ENCODE measurements at regions not wholly inside any gene's neighbourhood (a gene's known extent, or its start where the extent isn't known, plus 50 kb on each side); places are given as distances from the start of the nearest gene placed in this dataset.
"Not testable (repeated sequence)": the region's sequence is repeated elsewhere in the genome, so short reads cannot be mapped to it uniquely, and the experiment has no call there.

DNA sequence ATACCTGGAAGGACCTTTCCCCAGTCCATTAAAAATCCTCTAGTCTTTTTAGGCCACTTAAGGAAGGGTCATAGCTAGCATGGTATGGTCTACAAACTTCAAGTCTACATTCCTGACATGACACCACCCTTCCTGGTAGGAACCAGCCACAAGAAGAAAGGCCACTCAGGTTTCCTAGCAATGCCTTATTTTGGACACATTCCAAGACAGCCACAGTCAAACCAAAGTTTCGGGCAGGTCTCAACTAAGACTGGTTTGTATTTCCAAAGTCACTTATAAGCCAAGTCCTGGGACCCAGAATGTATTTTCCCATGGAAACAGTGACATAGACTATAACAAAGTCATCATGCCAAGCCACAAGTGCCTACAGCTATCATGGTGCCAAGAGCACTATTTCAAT, 50.6 kb upstream of the SLC44A3 start:
- Mint-ChIP-seq H3K27me3 (ENCODE audit: low read depth) (no peaks in the 10 kb centered on the region), H3K4me3 (no peak overlapping the region), H3K9me3 (peaks cover 4% of the 10 kb centered on the region), H3K36me3 (ENCODE audit: insufficient read depth) (no peaks in the 10 kb centered on the region), H3K4me1 (ENCODE audit: low read depth) (no peaks in the 10 kb centered on the region)
- DNase-seq (no peak), ATAC-seq (no peak)

DNA sequence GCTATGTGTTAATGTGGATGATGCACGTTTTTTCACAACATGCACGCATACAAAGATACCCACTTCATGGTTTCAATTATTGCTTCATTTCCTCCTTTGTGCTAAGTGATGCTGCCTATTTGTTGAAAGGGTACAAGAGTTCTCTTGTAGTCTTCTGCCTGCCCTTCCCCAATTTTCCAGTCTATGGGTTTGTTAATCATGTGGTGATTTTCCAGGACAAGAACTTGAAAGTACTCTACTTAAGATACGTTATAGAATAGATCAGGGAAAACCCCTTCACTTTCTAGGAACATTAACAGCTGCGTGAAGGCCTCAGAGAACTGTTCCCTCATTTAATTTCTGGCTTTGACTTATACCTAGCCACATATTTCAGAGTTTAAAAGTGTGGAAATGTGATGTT, 52.1 kb upstream of the SLC44A3 start:
- peaks cover 5% of the 10 kb centered on the region for H3K9me3 Mint-ChIP-seq
- H3K36me3 Mint-ChIP-seq (ENCODE audit: insufficient read depth): no peaks in the 10 kb centered on the region
- no peaks in the 10 kb centered on the region for H3K4me1 Mint-ChIP-seq (ENCODE audit: low read depth)
- no peak overlapping the region for H3K4me3 Mint-ChIP-seq
- no peak for DNase-seq
- no peaks in the 10 kb centered on the region for H3K27me3 Mint-ChIP-seq (ENCODE audit: low read depth)
- ATAC-seq: no peak

DNA sequence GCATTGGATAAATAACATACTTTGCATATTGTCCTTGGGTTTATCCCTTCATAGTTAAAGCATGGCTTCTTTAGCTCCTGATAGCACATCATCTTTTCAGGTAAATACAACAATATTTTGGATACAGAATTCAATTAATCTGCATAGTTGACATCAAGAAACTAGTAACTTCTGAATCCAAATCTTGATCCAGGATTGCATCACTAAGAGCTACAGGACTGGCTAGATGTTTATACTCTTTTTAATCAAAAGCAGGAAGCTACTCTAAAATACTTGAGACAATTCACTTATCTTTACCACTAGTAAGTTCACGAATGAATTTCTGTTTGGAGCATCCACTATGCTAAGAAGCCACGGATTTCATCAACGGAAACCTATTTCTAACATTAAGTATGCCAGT, 54.2 kb upstream of the SLC44A3 start:
- H3K36me3 Mint-ChIP-seq (ENCODE audit: insufficient read depth): no peaks in the 10 kb centered on the region
- no peaks in the 10 kb centered on the region for H3K4me1 Mint-ChIP-seq (ENCODE audit: low read depth)
- DNase-seq (no peak), ATAC-seq (no peak)
- peaks cover 5% of the 10 kb centered on the region for H3K9me3 Mint-ChIP-seq
- H3K27me3 Mint-ChIP-seq (ENCODE audit: low read depth): no peaks in the 10 kb centered on the region
- H3K4me3 Mint-ChIP-seq: no peak overlapping the region

DNA sequence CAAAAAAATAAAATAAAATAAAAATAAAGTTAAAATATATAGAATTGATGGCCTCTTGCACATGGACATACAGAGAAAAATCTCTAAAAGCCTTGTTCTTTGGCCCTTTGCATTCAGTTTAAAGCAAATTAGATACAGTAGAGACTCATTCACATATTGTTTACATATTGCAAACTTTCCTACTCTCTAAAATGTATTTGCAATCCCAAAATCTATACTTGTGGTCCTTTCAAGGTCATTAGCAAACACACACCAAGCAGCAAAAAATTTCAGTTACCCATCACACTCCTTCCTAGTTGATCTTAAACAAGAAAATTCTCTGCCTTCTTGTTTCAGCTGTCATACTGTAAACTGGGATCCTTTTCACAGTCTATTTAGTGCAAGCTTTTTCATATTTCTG, 61.0 kb upstream of the SLC44A3 start:
- peaks cover 17% of the 10 kb centered on the region for H3K27me3 Mint-ChIP-seq (ENCODE audit: low read depth)
- H3K4me3 Mint-ChIP-seq: no peak overlapping the region
- DNase-seq (no peak), ATAC-seq (no peak)
- H3K4me1 Mint-ChIP-seq (ENCODE audit: low read depth): no peaks in the 10 kb centered on the region
- H3K9me3 Mint-ChIP-seq: no peaks in the 10 kb centered on the region
- H3K36me3 Mint-ChIP-seq (ENCODE audit: insufficient read depth): no peaks in the 10 kb centered on the region

DNA sequence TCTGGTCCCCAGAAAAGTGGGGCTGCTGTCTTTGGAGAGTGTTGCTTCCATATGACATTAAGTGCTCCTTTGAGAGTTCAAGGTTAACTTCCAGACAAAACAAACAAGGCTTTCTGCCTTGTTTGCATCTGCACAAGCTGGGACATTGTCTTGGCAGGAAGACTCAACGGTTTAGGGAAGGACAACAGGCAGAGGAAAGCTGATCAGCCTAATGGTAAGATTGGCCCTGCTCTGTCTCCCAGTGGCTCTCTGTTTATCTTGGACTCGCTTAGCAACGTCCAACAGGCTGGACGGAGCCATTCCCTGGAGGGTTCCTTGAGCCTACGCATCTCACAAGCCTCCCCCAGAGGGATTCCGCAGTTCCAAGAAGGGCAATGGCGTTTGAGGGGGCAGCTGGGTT, 62.2 kb upstream of the SLC44A3 start:
- ATAC-seq (no peak), DNase-seq (no peak)

DNA sequence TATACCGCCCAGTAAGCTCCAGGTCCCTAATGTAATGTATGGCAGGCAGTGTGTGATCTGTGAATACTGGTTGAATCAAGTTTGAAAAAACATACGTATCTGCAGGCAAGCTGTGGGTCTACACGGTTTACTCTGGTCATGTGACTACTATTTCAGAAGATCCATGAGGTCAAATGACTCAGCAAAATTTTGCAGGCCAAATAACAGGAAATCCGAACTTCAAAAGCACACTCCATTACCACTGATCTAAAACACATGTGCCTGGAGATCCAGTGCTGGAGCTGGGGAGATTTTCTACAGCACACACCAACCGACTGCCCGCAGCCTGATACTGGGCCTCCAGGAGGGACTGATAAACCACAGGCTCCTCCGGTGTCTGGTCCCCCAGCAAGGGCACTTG, 64.5 kb upstream of the SLC44A3 start:
- DNase-seq (no peak), ATAC-seq (no peak)
- H3K4me3 Mint-ChIP-seq: no peak overlapping the region
- H3K27me3 Mint-ChIP-seq (ENCODE audit: low read depth): peaks cover 17% of the 10 kb centered on the region
- no peaks in the 10 kb centered on the region for H3K4me1 Mint-ChIP-seq (ENCODE audit: low read depth)
- no peaks in the 10 kb centered on the region for H3K36me3 Mint-ChIP-seq (ENCODE audit: insufficient read depth)
- H3K9me3 Mint-ChIP-seq: no peaks in the 10 kb centered on the region

More for the DNA sequence above, 62.2 kb upstream of the SLC44A3 start:
- peaks cover 17% of the 10 kb centered on the region for H3K27me3 Mint-ChIP-seq (ENCODE audit: low read depth)
- H3K36me3 Mint-ChIP-seq (ENCODE audit: insufficient read depth): no peaks in the 10 kb centered on the region
- H3K4me3 Mint-ChIP-seq: no peak overlapping the region
- H3K9me3 Mint-ChIP-seq: no peaks in the 10 kb centered on the region
- no peaks in the 10 kb centered on the region for H3K4me1 Mint-ChIP-seq (ENCODE audit: low read depth)

DNA sequence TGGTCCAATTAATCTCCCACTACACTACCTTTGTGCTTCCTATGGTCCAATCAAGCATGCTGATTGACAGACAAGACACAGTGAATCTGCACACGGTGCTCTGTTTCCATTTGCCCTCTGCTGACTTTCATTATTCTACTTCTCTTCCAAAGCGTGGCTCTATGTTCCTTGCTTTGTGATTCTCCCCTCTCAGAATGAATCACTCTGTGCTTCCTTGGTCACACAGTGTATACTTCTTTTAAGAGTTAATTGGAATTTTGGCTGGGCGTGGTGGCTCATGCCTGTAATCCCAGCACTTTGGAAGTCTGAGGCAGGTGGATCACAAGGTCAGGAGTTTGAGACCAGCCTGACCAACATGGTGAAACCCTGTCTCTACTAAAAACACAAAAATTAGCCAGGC, 65.1 kb upstream of the SLC44A3 start:
- ATAC-seq; DNase-seq; H3K9me3 Mint-ChIP-seq; H3K4me1 Mint-ChIP-seq (ENCODE audit: low read depth); H3K36me3 Mint-ChIP-seq (ENCODE audit: insufficient read depth); H3K4me3 Mint-ChIP-seq: not testable (repeated sequence)
- peaks cover 17% of the 10 kb centered on the region for H3K27me3 Mint-ChIP-seq (ENCODE audit: low read depth)

DNA sequence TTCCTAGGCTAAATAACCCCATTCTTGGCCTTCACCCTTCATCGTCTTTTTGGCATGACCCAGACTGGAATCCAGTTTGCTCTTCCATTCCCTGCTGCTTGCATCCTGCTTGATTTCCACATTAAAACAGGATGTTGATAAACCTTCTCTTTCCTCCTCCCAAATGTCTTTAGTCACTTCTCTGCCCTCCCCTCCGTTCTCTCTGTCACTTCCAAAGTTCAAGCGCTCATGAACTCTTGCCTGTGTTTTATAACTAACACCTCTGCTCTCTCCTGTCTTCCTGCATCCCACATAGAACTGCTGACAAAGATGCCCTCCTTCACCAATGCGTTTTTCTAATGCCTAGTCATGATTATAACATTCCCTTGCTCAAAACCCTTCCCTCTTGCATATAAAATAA, 65.6 kb upstream of the SLC44A3 start:
- Mint-ChIP-seq H3K4me1 (ENCODE audit: low read depth) (no peaks in the 10 kb centered on the region), H3K9me3 (peaks cover 3% of the 10 kb centered on the region), H3K27me3 (ENCODE audit: low read depth) (peaks cover 14% of the 10 kb centered on the region), H3K4me3 (no peak overlapping the region), H3K36me3 (ENCODE audit: insufficient read depth) (no peaks in the 10 kb centered on the region)
- DNase-seq (no peak), ATAC-seq (no peak)

DNA sequence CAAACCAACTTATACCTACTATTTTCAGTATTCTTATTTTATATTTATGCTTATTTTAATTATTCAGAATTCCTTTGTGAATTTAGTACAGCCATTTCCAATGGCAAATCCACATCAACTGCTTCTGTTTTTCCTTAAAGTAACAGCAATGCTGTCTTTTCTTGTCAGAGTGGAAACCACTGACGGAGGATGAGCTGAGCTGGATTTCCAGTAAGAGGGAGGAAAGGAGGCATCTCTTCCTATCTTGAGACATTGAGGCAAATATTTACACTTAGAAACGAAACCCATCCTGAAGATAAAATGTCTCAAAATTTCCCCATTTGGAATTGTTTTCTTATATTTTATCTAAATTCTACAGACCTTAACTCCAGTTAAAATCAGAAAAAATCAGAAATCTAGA, 66.1 kb upstream of the SLC44A3 start:
- H3K9me3 Mint-ChIP-seq: peaks cover 5% of the 10 kb centered on the region
- DNase-seq (no peak), ATAC-seq (no peak)
- H3K36me3 Mint-ChIP-seq (ENCODE audit: insufficient read depth): no peaks in the 10 kb centered on the region
- no peak overlapping the region for H3K4me3 Mint-ChIP-seq
- H3K4me1 Mint-ChIP-seq (ENCODE audit: low read depth): no peaks in the 10 kb centered on the region
- H3K27me3 Mint-ChIP-seq (ENCODE audit: low read depth): peaks cover 13% of the 10 kb centered on the region

DNA sequence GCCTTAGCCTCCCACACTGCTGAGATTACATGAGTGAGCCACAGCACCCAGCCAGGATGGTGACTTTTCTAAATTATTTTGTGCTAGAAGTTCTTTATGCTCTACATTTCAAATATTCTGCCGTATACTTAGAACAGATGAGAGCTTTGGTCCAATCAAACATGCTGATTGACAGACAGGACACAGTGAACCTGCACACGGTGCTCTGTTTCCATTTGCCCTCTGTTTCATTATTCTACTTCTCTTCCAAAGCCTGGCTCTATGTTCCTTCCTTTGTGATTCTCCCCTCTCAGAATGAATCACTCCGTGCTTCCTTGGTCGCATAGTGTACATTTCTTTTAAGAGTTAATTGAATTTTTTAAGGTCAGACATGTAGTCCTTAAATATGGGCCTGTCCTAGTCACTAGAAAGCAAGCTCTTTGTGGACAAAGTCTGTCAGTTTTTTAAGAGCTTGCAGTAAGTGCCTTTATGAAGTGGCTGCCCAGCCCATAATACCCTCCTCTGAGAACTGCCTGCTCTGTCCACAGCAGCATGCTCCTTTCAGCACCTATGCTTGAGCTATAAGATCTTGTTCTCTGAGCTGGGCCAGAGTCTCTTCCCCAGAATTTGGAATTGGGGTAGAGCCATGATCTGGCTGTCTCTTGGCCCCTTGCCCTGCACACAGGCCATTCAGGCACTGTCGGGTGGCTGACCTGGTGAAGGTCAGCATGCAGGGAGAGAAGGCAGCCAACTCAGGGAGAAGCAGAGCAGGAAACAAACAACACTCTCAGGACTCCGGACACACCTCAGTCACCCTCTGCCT, 66.8 kb upstream of the SLC44A3 start:
- H3K9me3 Mint-ChIP-seq: peaks cover 7% of the 10 kb centered on the region
- no peaks in the 10 kb centered on the region for H3K4me1 Mint-ChIP-seq (ENCODE audit: low read depth)
- H3K27me3 Mint-ChIP-seq (ENCODE audit: low read depth): peaks cover 13% of the 10 kb centered on the region
- no peaks in the 10 kb centered on the region for H3K36me3 Mint-ChIP-seq (ENCODE audit: insufficient read depth)
- DNase-seq (no peak), ATAC-seq (no peak)
- no peak overlapping the region for H3K4me3 Mint-ChIP-seq

DNA sequence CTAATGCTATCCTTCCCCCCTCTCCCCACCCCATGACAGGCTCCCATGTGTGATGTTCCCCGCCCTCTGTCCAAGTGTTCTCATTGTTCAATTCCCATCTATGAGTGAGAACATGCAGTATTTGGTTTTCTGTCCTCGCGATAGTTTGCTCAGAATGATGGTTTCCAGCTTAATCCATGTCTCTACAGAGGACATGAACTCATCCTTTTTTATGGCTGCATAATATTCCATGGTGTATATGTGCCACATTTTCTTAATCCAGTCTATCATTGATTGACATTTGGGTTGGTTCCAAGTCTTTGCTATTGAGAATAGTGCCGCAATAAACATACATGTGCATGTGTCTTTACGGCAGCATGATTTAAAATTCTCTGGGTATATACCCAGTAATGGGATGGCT, 68.7 kb upstream of the SLC44A3 start:
- not testable (repeated sequence) for H3K9me3 Mint-ChIP-seq; H3K4me1 Mint-ChIP-seq (ENCODE audit: low read depth); H3K27me3 Mint-ChIP-seq (ENCODE audit: low read depth); DNase-seq; H3K4me3 Mint-ChIP-seq; ATAC-seq; H3K36me3 Mint-ChIP-seq (ENCODE audit: insufficient read depth)

DNA sequence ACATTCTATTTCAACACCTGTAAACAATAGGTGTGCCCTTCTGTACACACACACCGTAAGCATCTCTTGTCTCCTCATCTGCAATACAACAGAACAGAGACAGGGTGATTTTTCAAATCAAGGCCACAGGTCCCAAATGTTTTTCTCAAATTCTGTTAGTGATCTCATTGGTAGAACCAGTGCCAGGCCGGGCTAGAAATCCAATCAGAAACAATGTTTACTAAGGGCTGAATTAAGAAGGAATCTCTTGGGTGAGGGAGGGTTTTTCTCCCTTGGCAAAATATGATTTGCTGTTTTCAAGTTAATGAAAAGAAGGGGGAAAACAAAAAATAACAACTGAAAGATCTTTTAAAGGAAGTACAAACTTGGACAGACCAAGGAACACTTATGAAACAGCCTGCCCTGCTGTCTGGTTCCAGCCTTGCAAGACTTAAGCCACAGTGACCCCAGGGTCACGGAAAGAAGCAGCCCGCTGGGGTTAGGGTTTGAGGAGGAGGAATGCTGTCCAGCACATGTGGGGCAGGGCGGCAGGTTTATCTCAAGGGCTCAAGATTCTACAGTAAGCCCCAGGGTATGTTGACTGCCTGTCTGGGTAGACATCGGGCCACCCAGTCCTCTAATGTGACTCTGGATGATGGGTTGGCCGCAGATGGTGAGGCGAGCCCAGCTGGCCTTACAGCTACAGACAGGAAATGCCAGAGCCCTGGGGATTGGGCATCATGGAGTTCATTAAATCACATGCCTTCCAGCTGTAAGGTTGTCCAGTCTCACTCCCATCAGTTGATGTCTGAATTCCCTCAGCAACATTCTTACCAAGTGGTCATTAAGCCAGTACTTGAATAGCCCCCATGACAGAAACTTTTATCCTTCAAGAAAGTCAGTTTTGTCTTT, 73.3 kb upstream of the SLC44A3 start:
- no peaks in the 10 kb centered on the region for H3K36me3 Mint-ChIP-seq (ENCODE audit: insufficient read depth)
- no peaks in the 10 kb centered on the region for H3K4me1 Mint-ChIP-seq (ENCODE audit: low read depth)
- H3K27me3 Mint-ChIP-seq (ENCODE audit: low read depth): peaks cover 3% of the 10 kb centered on the region
- H3K9me3 Mint-ChIP-seq: peaks cover 7% of the 10 kb centered on the region
- DNase-seq (no peak), ATAC-seq (no peak)
- no peak overlapping the region for H3K4me3 Mint-ChIP-seq

DNA sequence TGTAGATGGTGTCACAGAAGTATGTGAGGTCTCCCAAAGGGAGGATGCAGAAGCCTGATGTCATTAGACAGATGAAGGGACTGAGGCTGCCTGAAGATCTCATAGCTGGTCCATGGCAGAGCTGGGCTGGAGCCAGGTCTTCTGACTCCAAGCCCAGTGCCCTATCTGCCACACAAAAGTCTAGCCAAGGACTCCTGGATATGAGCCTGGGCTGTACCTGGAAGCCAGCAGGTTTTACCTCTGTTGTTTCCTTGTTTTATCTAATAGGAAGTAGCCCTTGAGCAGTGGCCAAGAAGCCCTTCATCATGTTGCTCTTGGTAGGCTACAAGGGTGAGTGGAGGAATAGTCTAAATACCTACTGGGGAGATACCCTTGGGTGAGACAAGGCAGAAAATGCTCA, 74.4 kb upstream of the SLC44A3 start:
- DNase-seq (no peak), ATAC-seq (no peak)
- no peaks in the 10 kb centered on the region for H3K4me1 Mint-ChIP-seq (ENCODE audit: low read depth)
- H3K9me3 Mint-ChIP-seq: peaks cover 7% of the 10 kb centered on the region
- no peak overlapping the region for H3K4me3 Mint-ChIP-seq
- peaks cover 3% of the 10 kb centered on the region for H3K27me3 Mint-ChIP-seq (ENCODE audit: low read depth)
- no peaks in the 10 kb centered on the region for H3K36me3 Mint-ChIP-seq (ENCODE audit: insufficient read depth)

DNA sequence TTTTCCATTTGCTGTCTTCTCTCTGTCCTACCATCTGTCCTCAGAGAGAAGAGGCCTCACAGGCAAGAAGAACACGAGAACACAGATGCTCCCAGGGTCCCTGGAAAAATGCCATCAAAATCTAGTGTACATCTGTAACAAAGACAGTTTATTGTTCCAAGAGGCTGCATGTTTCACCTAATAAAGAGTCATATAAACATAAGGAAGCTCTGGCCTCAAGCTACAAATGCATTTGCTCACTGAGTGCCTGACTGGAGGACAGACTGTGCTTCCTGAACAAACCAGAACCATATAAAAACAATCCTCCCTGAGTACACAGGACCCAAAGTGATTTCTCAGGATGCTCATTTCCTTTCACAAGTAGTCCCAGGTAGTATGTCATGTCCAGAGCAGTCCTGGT, 76.3 kb upstream of the SLC44A3 start:
- no peak for ATAC-seq
- DNase-seq: no peak
- no peaks in the 10 kb centered on the region for H3K4me1 Mint-ChIP-seq (ENCODE audit: low read depth)
- no peak overlapping the region for H3K4me3 Mint-ChIP-seq
- no peaks in the 10 kb centered on the region for H3K9me3 Mint-ChIP-seq
- no peaks in the 10 kb centered on the region for H3K36me3 Mint-ChIP-seq (ENCODE audit: insufficient read depth)
- H3K27me3 Mint-ChIP-seq (ENCODE audit: low read depth): peaks cover 8% of the 10 kb centered on the region

DNA sequence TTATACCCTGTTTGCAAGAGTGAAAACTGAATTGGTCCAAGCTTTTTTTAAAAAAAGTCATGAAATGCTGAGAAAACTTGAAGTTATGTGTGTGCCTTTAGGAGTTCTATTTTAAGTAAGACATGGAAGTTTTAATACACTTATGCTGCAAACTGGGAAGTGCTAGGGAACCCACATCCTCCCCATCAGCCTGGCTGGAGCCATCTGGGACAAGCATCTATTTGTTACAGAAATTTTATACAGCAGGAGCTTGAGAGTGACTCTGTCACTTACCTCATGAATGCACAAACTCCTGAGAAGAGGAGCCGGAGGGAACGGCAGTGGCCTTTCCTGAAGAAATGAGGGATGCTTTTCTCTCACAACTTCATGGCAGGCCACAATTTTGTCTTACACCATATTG, 78.2 kb upstream of the SLC44A3 start:
- no peak for ATAC-seq
- H3K27me3 Mint-ChIP-seq (ENCODE audit: low read depth): peaks cover 8% of the 10 kb centered on the region
- DNase-seq: no peak
- H3K4me1 Mint-ChIP-seq (ENCODE audit: low read depth): no peaks in the 10 kb centered on the region
- H3K36me3 Mint-ChIP-seq (ENCODE audit: insufficient read depth): no peaks in the 10 kb centered on the region
- no peaks in the 10 kb centered on the region for H3K9me3 Mint-ChIP-seq
- no peak overlapping the region for H3K4me3 Mint-ChIP-seq
